Karpas-422 (cell line): ENCODE measurements at regions not wholly inside any gene's neighbourhood (a gene's known extent, or its start where the extent isn't known, plus 50 kb on each side); places are given as distances from the start of the nearest gene placed in this dataset.

Experiments used
- DNase-seq: peaks from one replicate; pipeline ENCODE4 v3.0.0-alpha.2; 2015
- H2AFZ ChIP-seq: fragments of 200-600 bp; sonication (generic); 2 replicates; pipeline ENCODE4 v1.6.1; 2014; ENCODE audit warnings: antibody characterized with exemption, low read length, mixed read lengths
- H3K27ac ChIP-seq: fragments of 200-600 bp; sonication (generic); 2 replicates; pipeline ENCODE4 v1.5.1; 2014; ENCODE audit warnings: mild to moderate bottlenecking, low read length, moderate library complexity
- H3K27me3 ChIP-seq: fragments of 200-600 bp; sonication (generic); 2 replicates; pipeline ENCODE4 v1.6.1; 2014; ENCODE audit warnings: low read length, mixed read lengths
- H3K36me3 ChIP-seq: fragments of 200-600 bp; sonication (generic); 2 replicates; pipeline ENCODE4 v1.6.1; 2014; ENCODE audit warnings: low read length, mixed read lengths; ENCODE audit not compliant: insufficient read depth
- H3K4me1 ChIP-seq: fragments of 200-600 bp; sonication (generic); 2 replicates; pipeline ENCODE4 v1.6.1; 2014; ENCODE audit warnings: mild to moderate bottlenecking, low read length, mixed read lengths
- H3K4me2 ChIP-seq: fragments of 200-600 bp; sonication (generic); 2 replicates; pipeline ENCODE4 v1.6.1; 2014; ENCODE audit warnings: low read length, low read depth, mild to moderate bottlenecking; ENCODE audit not compliant: poor library complexity, severe bottlenecking
- H3K4me3 ChIP-seq: fragments of 200-600 bp; sonication (generic); 2 replicates; pipeline ENCODE4 v1.5.1; 2014; ENCODE audit warnings: mild to moderate bottlenecking, antibody characterized with exemption, low read length, mixed read lengths
- H3K79me2 ChIP-seq: fragments of 200-600 bp; sonication (generic); 2 replicates; pipeline ENCODE4 v1.6.1; 2014; ENCODE audit warnings: mild to moderate bottlenecking, low read length, mixed read lengths
- H3K9ac ChIP-seq: fragments of 200-600 bp; sonication (generic); 2 replicates; pipeline ENCODE4 v1.6.0; 2014; ENCODE audit warnings: low read length
- H3K9me2 ChIP-seq: fragments of 200-600 bp; sonication (generic), shearing (Covaris generic); replicated peaks from 2 replicates; pipeline ENCODE4 v1.6.0; 2014; ENCODE audit warnings: mild to moderate bottlenecking, low read length, moderate library complexity; ENCODE audit not compliant: insufficient read depth
- H3K9me3 ChIP-seq: fragments of 300-700, 200-600 bp; sonication (generic); 2 replicates; pipeline ENCODE4 v1.6.1; 2014; ENCODE audit warnings: low read length, mixed read lengths
- H4K20me1 ChIP-seq: fragments of 200-600 bp; sonication (generic); 2 replicates; pipeline ENCODE4 v1.6.1; 2014; ENCODE audit warnings: mild to moderate bottlenecking, antibody characterized with exemption, low read length, low read depth; ENCODE audit not compliant: insufficient read depth

DNA sequence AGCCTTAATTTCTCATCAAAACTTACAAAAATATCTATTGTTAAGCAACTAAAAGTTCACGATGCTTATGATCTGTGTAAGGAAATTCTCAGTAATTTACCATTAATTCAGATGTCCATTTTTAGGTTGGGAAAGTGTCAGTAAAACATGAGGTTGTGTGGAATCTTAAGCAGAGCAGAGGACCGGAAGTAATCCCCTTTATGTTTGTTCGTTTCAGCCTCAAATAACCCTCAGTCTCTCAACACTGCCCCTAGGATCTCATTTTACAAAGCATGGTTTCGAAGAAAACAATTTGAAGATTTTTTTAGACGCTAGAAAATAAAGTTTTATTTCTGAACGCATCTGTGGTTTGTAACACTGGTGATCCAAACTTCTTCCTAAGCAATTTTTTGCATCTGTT lies 504.2 kb downstream of the MAT2B start:
- Histone ChIP-seq H3K9me3 (no peaks in the 10 kb centered on the region), H3K4me3 (no peak overlapping the region), H3K36me3 (no peaks in the 10 kb centered on the region), H4K20me1 (no peaks in the 10 kb centered on the region), H3K79me2 (no peaks in the 10 kb centered on the region), H3K4me2 (no peak overlapping the region), H3K9ac (no peak overlapping the region), H3K27me3 (no peaks in the 10 kb centered on the region), H3K9me2 (no peaks in the 10 kb centered on the region), H3K4me1 (no peaks in the 10 kb centered on the region), H3K27ac (no peak overlapping the region), H2AFZ (no peak overlapping the region)
- no peak for DNase-seq

DNA sequence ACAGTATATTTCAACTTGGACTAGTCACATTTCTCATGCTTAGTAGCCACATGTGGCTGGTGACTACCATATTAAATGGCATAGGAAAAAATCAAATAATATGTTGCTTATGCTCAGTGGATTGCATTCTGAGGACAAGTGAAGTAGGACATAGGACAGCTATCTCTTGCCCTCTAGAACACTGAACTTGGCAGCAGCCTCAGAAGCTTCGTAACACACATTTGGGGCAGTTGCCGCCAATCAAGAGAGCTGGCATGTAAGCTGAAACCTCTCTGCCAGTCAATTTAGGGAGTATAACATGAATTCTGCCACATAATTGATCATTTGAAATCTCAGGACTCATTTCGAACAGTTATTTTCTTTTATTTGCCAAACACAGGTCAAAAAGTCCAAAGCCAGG lies 505.5 kb downstream of the MAT2B start:
- no peaks in the 10 kb centered on the region for H3K4me1 ChIP-seq
- H2AFZ ChIP-seq = no peak overlapping the region
- H3K4me2 ChIP-seq = no peak overlapping the region
- H3K79me2 ChIP-seq = no peaks in the 10 kb centered on the region
- H3K36me3 ChIP-seq = no peaks in the 10 kb centered on the region
- no peaks in the 10 kb centered on the region for H3K9me2 ChIP-seq
- no peak overlapping the region for H3K9ac ChIP-seq
- no peaks in the 10 kb centered on the region for H3K9me3 ChIP-seq
- DNase-seq = no peak
- no peak overlapping the region for H3K4me3 ChIP-seq
- no peaks in the 10 kb centered on the region for H4K20me1 ChIP-seq
- H3K27ac ChIP-seq = no peak overlapping the region
- H3K27me3 ChIP-seq = no peaks in the 10 kb centered on the region

DNA sequence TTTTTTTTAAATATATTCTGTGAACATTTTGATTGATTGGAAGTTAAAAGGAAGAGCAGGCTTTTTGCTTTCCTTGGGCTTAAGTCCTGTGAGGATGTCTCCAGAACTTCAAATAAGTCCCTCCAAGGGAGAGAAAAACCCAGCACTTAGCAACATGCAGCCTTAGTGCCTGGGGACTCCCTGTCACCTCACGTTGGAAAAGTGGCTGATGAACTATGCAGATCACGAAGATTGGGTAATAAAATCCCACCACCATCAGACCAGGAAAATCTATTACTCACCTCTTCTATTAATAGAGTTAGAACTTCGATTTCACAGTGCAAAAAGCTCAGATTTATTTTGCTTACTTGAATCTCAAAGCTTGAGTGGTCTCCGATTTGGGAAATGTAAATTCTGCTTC lies 507.0 kb downstream of the MAT2B start:
- no peak for DNase-seq
- Histone ChIP-seq H3K27ac (no peak overlapping the region), H3K79me2 (no peaks in the 10 kb centered on the region), H3K4me3 (no peak overlapping the region), H3K4me2 (no peak overlapping the region), H3K9ac (no peak overlapping the region), H3K9me2 (no peaks in the 10 kb centered on the region), H3K9me3 (no peaks in the 10 kb centered on the region), H3K4me1 (no peaks in the 10 kb centered on the region), H4K20me1 (no peaks in the 10 kb centered on the region), H3K36me3 (no peaks in the 10 kb centered on the region), H2AFZ (no peak overlapping the region), H3K27me3 (no peaks in the 10 kb centered on the region)

DNA sequence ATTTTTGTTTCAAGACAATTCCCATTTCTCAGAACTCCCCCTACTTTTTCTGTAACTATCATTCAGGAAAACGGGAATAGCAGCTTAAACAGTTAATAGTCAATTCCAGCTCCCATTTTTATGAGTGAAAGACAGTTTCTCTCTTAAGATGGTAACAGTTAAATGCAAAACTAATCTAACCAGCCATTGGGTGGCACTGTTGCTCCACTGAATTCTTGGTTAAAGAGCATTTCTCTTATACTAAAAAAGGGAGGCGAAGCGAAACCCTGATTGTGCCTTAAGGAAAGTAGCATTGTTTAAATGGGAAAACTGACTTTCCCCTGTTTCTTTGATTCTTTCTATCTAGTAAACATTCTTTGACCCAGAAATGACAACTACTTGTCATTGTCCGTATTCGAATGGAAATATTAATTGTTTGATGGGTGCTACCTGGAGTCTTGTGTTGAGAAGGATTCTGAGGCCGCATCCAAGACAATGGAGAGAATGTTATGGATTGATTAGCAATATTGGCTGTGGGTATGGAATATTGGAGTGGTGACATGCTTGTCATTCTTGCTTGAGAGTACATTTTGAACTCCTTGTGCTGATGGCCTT lies 507.8 kb downstream of the MAT2B start:
- H3K4me1 ChIP-seq = no peaks in the 10 kb centered on the region
- H3K9me3 ChIP-seq = no peaks in the 10 kb centered on the region
- no peaks in the 10 kb centered on the region for H3K9me2 ChIP-seq
- H3K27ac ChIP-seq = no peak overlapping the region
- H2AFZ ChIP-seq = no peak overlapping the region
- H3K27me3 ChIP-seq = no peaks in the 10 kb centered on the region
- H3K4me2 ChIP-seq = no peak overlapping the region
- H3K9ac ChIP-seq = no peak overlapping the region
- DNase-seq = peak; percentile 90
- H3K36me3 ChIP-seq = no peaks in the 10 kb centered on the region
- no peaks in the 10 kb centered on the region for H4K20me1 ChIP-seq
- H3K79me2 ChIP-seq = no peaks in the 10 kb centered on the region
- H3K4me3 ChIP-seq = no peak overlapping the region

DNA sequence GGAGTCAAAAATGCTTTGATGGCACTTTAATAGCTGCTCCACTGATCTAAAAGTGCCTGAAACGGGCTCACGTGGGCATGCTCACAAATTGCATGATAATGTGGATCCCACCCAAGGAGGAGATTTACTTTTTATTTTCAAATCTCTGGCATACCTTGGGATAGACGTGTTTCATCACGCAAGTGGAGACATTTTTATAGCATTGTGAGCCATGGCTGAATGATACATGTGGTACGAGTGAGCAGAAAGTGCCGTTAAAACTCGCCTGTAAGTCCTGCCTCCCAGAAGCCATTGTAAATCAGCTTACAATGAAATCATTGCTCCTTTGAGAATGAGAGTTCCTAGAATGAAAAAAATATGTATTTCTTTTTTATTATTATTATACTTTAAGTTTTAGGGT lies 514.7 kb downstream of the MAT2B start:
- H3K27ac ChIP-seq = no peak overlapping the region
- H3K4me2 ChIP-seq = no peak overlapping the region
- H3K27me3 ChIP-seq = no peaks in the 10 kb centered on the region
- no peak overlapping the region for H3K4me3 ChIP-seq
- no peaks in the 10 kb centered on the region for H3K36me3 ChIP-seq
- no peaks in the 10 kb centered on the region for H3K9me2 ChIP-seq
- no peaks in the 10 kb centered on the region for H3K79me2 ChIP-seq
- H4K20me1 ChIP-seq = no peaks in the 10 kb centered on the region
- H3K4me1 ChIP-seq = no peaks in the 10 kb centered on the region
- no peak overlapping the region for H2AFZ ChIP-seq
- no peak overlapping the region for H3K9ac ChIP-seq
- no peak for DNase-seq
- H3K9me3 ChIP-seq = no peaks in the 10 kb centered on the region

DNA sequence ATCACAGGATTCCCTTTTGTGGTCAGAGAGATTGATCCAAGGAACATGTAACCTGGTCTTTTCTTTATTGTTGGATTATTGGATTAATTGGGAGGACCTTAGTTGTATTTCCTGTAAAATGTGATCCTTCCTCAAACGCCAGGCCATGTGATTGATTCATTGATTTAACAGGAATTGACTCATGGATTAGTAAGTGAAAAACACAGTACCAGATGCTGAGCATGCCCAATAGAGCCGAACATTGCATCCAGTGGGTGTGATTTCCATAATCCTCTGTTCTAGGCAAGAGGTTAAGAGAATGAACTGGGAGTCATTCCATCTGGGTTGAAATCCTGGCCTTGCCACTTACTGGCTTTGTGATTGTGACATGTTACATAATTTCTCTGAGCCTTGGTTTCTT lies 522.3 kb downstream of the MAT2B start:
- Histone ChIP-seq H3K4me1 (no peaks in the 10 kb centered on the region), H3K27me3 (no peaks in the 10 kb centered on the region), H3K4me3 (no peak overlapping the region), H3K27ac (no peak overlapping the region), H3K79me2 (no peaks in the 10 kb centered on the region), H3K36me3 (no peaks in the 10 kb centered on the region), H2AFZ (no peak overlapping the region), H3K4me2 (no peak overlapping the region), H4K20me1 (no peaks in the 10 kb centered on the region), H3K9ac (no peak overlapping the region), H3K9me3 (no peaks in the 10 kb centered on the region), H3K9me2 (no peaks in the 10 kb centered on the region)
- no peak for DNase-seq

DNA sequence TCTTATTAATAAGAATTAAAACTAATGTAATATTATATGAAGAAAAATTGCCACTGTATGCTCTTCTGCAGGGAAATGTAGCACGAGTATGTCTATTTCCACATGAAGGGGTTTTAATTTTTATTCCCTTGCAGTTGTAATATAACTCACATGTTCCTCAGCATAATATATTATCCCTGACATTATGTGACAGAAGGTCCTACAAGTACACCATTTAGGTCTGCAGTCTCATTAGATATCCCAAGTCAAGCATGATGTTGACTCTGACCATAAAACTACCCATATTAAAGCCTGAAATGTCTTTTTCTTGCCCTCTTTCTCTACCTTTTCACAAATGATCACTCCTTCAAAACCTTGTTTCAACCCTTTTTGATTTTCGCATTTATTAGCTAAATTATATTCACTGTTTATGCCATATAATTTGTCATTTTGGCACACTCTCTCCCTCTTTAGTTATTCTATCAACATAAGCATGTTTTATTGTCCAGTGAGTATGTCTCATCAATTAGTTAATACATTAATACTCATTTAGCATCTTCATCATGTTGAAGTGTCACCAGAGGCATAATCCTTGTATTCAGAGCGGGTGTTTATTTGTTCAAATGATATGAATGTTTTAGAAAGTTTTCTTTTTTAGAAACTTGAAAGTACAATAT lies 532.8 kb downstream of the MAT2B start:
- Histone ChIP-seq H3K27me3 (no peaks in the 10 kb centered on the region), H3K9ac (no peak overlapping the region), H3K9me3 (no peaks in the 10 kb centered on the region), H3K36me3 (no peaks in the 10 kb centered on the region), H4K20me1 (no peaks in the 10 kb centered on the region), H3K79me2 (no peaks in the 10 kb centered on the region), H3K4me3 (no peak overlapping the region), H3K4me2 (no peak overlapping the region), H3K4me1 (no peaks in the 10 kb centered on the region), H3K27ac (no peak overlapping the region), H3K9me2 (no peaks in the 10 kb centered on the region; the same call in 1 of the 2 replicates), H2AFZ (no peak overlapping the region)
- no peak for DNase-seq

DNA sequence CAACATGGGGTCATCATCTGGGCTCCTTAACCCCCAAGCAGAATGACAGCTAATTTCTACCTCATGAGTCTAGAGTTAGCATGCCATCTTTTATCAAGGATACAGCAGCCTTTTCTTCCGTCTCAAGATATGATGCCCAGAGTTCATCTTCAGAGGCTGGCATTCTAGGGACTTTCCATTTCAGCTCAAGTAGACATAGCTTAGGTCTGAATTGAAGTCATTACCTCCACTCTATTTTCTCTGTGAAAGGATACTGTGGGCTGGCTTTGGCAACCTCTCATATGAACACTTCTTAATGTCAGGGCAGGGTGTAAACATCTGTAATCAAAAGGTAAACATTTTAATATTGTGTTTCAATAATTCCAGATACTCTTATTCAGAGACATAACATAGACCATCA lies 535.7 kb downstream of the MAT2B start:
- no peak for DNase-seq
- Histone ChIP-seq H3K4me2 (no peak overlapping the region), H3K36me3 (no peaks in the 10 kb centered on the region), H3K9ac (no peak overlapping the region), H3K27ac (no peak overlapping the region), H3K9me2 (no peaks in the 10 kb centered on the region), H3K9me3 (no peaks in the 10 kb centered on the region), H2AFZ (no peak overlapping the region), H3K4me1 (no peaks in the 10 kb centered on the region), H3K4me3 (no peak overlapping the region), H3K79me2 (no peaks in the 10 kb centered on the region), H4K20me1 (no peaks in the 10 kb centered on the region), H3K27me3 (no peaks in the 10 kb centered on the region)
